ENCODE measurements at regions not wholly inside any gene's neighbourhood (a gene's known extent, or its start where the extent isn't known, plus 50 kb on each side); places are given as distances from the start of the nearest gene placed in this dataset.

DNA sequence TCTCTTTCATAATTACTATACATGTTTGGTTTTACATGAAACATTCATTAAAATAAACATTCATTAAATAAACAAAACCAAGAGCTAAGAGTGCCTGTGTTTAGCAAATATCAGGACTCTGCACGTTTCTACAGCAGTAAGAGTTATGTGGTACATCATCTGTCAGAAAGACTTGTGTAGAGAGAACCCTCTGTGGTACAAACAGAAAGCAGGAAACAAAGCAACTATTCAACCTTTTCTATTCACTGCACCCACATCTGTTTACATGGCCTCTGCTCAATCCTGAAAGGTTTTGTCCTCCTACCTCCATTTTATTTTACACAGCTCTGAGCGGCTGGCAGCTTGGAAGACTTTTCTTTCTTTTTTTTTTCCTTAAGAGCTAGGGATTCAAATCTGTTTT lies 90.7 kb upstream of the PCDH18 start:
- TF ChIP-seq, protein P1, sequence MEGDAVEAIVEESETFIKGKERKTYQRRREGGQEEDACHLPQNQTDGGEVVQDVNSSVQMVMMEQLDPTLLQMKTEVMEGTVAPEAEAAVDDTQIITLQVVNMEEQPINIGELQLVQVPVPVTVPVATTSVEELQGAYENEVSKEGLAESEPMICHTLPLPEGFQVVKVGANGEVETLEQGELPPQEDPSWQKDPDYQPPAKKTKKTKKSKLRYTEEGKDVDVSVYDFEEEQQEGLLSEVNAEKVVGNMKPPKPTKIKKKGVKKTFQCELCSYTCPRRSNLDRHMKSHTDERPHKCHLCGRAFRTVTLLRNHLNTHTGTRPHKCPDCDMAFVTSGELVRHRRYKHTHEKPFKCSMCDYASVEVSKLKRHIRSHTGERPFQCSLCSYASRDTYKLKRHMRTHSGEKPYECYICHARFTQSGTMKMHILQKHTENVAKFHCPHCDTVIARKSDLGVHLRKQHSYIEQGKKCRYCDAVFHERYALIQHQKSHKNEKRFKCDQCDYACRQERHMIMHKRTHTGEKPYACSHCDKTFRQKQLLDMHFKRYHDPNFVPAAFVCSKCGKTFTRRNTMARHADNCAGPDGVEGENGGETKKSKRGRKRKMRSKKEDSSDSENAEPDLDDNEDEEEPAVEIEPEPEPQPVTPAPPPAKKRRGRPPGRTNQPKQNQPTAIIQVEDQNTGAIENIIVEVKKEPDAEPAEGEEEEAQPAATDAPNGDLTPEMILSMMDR (conservative IDR thresholded peaks at IDR 0.05; ENCODE audit: low read length): no peak
- no peak for TF ChIP-seq EZH2phosphoT487 (IDR thresholded peaks at IDR 0.05; ENCODE audit: borderline replicate concordance, low read depth, low read length)
